GM12878 (cell line): ENCODE measurements at regions not wholly inside any gene's neighbourhood (a gene's known extent, or its start where the extent isn't known, plus 50 kb on each side); places are given as distances from the start of the nearest gene placed in this dataset.

ENCODE experiments used
- ATAC-seq: fragments of 200-7000 bp; cut with Tn5 transposase; 3 replicates; pipeline ENCODE4 v1.9.1; 2020; ENCODE audit warnings: mild to moderate bottlenecking, moderate library complexity
- BruUV-seq: library from RNA; stranded (reverse); fragments of 400-500 nt; replicated peaks from 2 replicates; lab custom pipeline; 2021; lab: Mats Ljungman, UMichigan
- CTCF ChIA-PET: fragments of 300-600 bp; sonication (Branson Sonifier 250); formaldehyde crosslinking; extraction: SDS; loops from one replicate; lab custom pipeline; 2021; ENCODE audit warnings: inconsistent platforms; lab: Yijun Ruan, JAX
- POLR2A ChIA-PET: fragments of 350-600 bp; formaldehyde crosslinking; extraction: SDS; loops from one replicate; lab custom pipeline; 2021; ENCODE audit warnings: inconsistent platforms; lab: Charles Lee
- RAD21 ChIA-PET: fragments of 300-600 bp; sonication (Branson Sonifier 250); formaldehyde crosslinking; loops from one replicate; lab custom pipeline; 2023; ENCODE audit warnings: antibody characterized with exemption; ENCODE audit not compliant: unreplicated experiment; lab: Charles Lee
- SMC1A ChIA-PET: fragments of 300-600 bp; sonication (Branson Sonifier 250); formaldehyde crosslinking; loops from one replicate; lab custom pipeline; 2023; ENCODE audit not compliant: unreplicated experiment, uncharacterized antibody; lab: Charles Lee
- DNase-seq: peaks from one replicate; pipeline ENCODE4 v3.0.0-alpha.2; 2011; ENCODE audit warnings: low read depth, low spot score
- FAIRE-seq: peaks from 3 replicates; lab custom pipeline; 2011; peaks lifted over from hg19 to GRCh38; lab: Jason Lieb, UNC
- H2AFZ ChIP-seq: 2 replicates; pipeline ENCODE4 v1.6.0; 2011; ENCODE audit warnings: low read depth, low read length, control low read depth; ENCODE audit not compliant: control insufficient read depth
- H3K27ac ChIP-seq: 2 replicates; pipeline ENCODE4 v1.5.1; 2011; ENCODE audit warnings: control low read depth; ENCODE audit not compliant: control insufficient read depth, insufficient read depth
- H3K27me3 ChIP-seq, 2 experiments: replicated peaks in 1 of 2; 2 replicates each; pipeline versions ENCODE4 v1.6.0 to v1.6.1; 2011; ENCODE audit warnings: low read length in 1 of 2; ENCODE audit not compliant: control insufficient read depth in 2 of 2, insufficient read depth in 2 of 2
- H3K36me3 ChIP-seq, 2 experiments: 2 replicates each; pipeline ENCODE4 v1.5.1; 2011; ENCODE audit warnings: low read length in 1 of 2; ENCODE audit not compliant: control insufficient read depth in 2 of 2, insufficient read depth in 2 of 2
- H3K4me1 ChIP-seq: 2 replicates; pipeline ENCODE4 v1.6.1; 2011; ENCODE audit warnings: mild to moderate bottlenecking, low read length, moderate library complexity, mixed read lengths; ENCODE audit not compliant: control insufficient read depth, insufficient read depth
- H3K4me2 ChIP-seq: 2 replicates; pipeline ENCODE4 v1.6.0; 2011; ENCODE audit warnings: control low read depth; ENCODE audit not compliant: control insufficient read depth, insufficient read depth
- H3K4me3 ChIP-seq: fragments of 200-600 bp; sonication (generic); 2 replicates; pipeline ENCODE4 v1.5.1; 2016
- H3K79me2 ChIP-seq: 2 replicates; pipeline ENCODE4 v1.6.0; 2011; ENCODE audit warnings: low read length; ENCODE audit not compliant: control insufficient read depth, insufficient read depth
- H3K9ac ChIP-seq: 2 replicates; pipeline ENCODE4 v1.8.0; 2011; ENCODE audit warnings: low read length, control low read depth, mixed read lengths; ENCODE audit not compliant: control insufficient read depth, insufficient read depth
- H3K9me3 ChIP-seq: replicated peaks from 3 replicates; pipeline ENCODE4 v1.5.1; 2011; ENCODE audit warnings: mild to moderate bottlenecking, low read length; ENCODE audit not compliant: control insufficient read depth, insufficient read depth
- H4K20me1 ChIP-seq: 2 replicates; pipeline ENCODE4 v1.6.0; 2011; ENCODE audit not compliant: control insufficient read depth, insufficient read depth
- FOS ChIP-seq: IDR thresholded peaks from 3 replicates; pipeline ENCODE4 v1.6.1; 2011; ENCODE audit warnings: borderline replicate concordance; ENCODE audit not compliant: insufficient read length; ENCODE audit errors: extremely low read depth
- FOXK2 ChIP-seq: fragments of 450-650 bp; IDR thresholded peaks from 2 replicates; pipeline ENCODE4 v1.6.1; 2017; ENCODE audit warnings: mild to moderate bottlenecking, moderate library complexity
- IKZF1 ChIP-seq: fragments of 450-650 bp; conservative IDR thresholded peaks from 2 replicates; pipeline ENCODE4 v1.6.1; 2017; ENCODE audit warnings: antibody characterized with exemption, mild to moderate bottlenecking
- KDM1A ChIP-seq: fragments of 200-600 bp; sonication (generic); IDR thresholded peaks from 2 replicates; pipeline ENCODE4 v1.6.1; 2016; ENCODE audit warnings: borderline replicate concordance
- KLF5 ChIP-seq: fragments of 450-650 bp; IDR thresholded peaks from 2 replicates; pipeline ENCODE4 v1.6.1; 2014; ENCODE audit warnings: mild to moderate bottlenecking; ENCODE audit not compliant: partially characterized antibody
- POLR2AphosphoS2 ChIP-seq: IDR thresholded peaks from 2 replicates; pipeline ENCODE4 v1.6.1; 2011; ENCODE audit warnings: low read depth, mild to moderate bottlenecking, low read length, improper control_type of control experiment, moderate library complexity
- YBX1 ChIP-seq: fragments of 450-650 bp; IDR thresholded peaks from 2 replicates; pipeline ENCODE4 v1.6.1; 2016; ENCODE audit warnings: antibody characterized with exemption
- WGBS: methylation state at CpG from one replicate; pipeline ENCODE4 v1.1.6; 2016; ENCODE audit warnings: low lambda C conversion rate; ENCODE audit not compliant: insufficient replicate concordance, insufficient coverage; ENCODE audit errors: missing lambda C conversion rate; 5-methylcytosine and 5-hydroxymethylcytosine counted together
- in situ Hi-C: fragments of 300-500 bp; cut with MboI; formaldehyde crosslinking; loops from 9 replicates; pipeline ENCODE4 v1.14.3; 2018; ENCODE audit warnings: mixed read lengths
- intact Hi-C: fragments of 100-400 bp; cut with micrococcal nuclease; formaldehyde crosslinking; loops from one replicate; pipeline ENCODE4 v1.14.2; 2022; ENCODE audit not compliant: unreplicated experiment
- TF ChIP-seq, protein P1 (sequence below): IDR thresholded peaks from 2 replicates; pipeline ENCODE4 v1.6.1; 2012; ENCODE audit warnings: low read depth, low read length, improper control_type of control experiment
- TF ChIP-seq, protein P2 (sequence below): fragments of 450-650 bp; IDR thresholded peaks from 2 replicates; pipeline ENCODE4 v1.6.1; 2018; ENCODE audit warnings: mild to moderate bottlenecking, low read depth, moderate library complexity; ENCODE audit not compliant: partially characterized antibody
- TF ChIP-seq, protein P3 (sequence below): fragments of 450-650 bp; IDR thresholded peaks from 2 replicates; pipeline ENCODE4 v1.6.1; 2017; ENCODE audit warnings: low read depth, mild to moderate bottlenecking, moderate library complexity

DNA sequence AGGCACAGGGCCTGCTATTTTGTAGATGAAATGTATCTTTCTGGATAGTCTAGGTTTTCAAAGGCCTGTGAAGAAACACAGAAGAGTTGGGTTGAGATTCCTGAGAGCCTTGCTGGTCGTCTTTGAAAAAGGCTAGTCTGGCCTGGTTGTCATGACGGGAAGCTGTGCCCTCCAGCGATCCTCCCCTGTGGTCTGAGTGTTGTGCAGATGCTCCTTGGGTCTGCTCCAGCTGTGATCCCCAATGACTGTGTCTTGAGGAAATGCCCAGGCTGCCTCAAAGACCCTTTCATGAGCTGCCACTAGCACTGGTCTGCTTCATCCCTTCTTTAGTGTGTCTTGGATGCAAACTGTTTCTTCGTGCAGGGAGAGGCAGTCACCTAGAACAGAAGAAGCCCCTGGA lies 111.0 kb upstream of the SYNPR start:
- H3K4me2 ChIP-seq = no peak overlapping the region
- ChIA-PET SMC1A (interaction anchor here (0.7 kb wide), 1 partner anchor 15 kb away, joined by 3 read pairs; no protein-coding TSS in a partner anchor), CTCF (no interaction called here)
- no peak overlapping the region for H3K4me3 ChIP-seq
- no peak for FAIRE-seq
- in situ Hi-C loops = no loop called here
- H2AFZ ChIP-seq = no peak overlapping the region
- BruUV-seq = no TSS peak
- H3K9ac ChIP-seq = no peak overlapping the region
- no peaks in the 10 kb centered on the region for H3K9me3 ChIP-seq
- H3K27ac ChIP-seq = no peak overlapping the region
- no peaks in the 10 kb centered on the region for H3K27me3 ChIP-seq
- intact Hi-C loops = no loop called here
- no peak for TF ChIP-seq POLR2AphosphoS2
- no peak for TF ChIP-seq YBX1
- TF ChIP-seq, protein P1, sequence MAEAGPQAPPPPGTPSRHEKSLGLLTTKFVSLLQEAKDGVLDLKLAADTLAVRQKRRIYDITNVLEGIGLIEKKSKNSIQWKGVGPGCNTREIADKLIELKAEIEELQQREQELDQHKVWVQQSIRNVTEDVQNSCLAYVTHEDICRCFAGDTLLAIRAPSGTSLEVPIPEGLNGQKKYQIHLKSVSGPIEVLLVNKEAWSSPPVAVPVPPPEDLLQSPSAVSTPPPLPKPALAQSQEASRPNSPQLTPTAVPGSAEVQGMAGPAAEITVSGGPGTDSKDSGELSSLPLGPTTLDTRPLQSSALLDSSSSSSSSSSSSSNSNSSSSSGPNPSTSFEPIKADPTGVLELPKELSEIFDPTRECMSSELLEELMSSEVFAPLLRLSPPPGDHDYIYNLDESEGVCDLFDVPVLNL = no peak
- TF ChIP-seq FOXK2 = no peak
- TF ChIP-seq, protein P2, sequence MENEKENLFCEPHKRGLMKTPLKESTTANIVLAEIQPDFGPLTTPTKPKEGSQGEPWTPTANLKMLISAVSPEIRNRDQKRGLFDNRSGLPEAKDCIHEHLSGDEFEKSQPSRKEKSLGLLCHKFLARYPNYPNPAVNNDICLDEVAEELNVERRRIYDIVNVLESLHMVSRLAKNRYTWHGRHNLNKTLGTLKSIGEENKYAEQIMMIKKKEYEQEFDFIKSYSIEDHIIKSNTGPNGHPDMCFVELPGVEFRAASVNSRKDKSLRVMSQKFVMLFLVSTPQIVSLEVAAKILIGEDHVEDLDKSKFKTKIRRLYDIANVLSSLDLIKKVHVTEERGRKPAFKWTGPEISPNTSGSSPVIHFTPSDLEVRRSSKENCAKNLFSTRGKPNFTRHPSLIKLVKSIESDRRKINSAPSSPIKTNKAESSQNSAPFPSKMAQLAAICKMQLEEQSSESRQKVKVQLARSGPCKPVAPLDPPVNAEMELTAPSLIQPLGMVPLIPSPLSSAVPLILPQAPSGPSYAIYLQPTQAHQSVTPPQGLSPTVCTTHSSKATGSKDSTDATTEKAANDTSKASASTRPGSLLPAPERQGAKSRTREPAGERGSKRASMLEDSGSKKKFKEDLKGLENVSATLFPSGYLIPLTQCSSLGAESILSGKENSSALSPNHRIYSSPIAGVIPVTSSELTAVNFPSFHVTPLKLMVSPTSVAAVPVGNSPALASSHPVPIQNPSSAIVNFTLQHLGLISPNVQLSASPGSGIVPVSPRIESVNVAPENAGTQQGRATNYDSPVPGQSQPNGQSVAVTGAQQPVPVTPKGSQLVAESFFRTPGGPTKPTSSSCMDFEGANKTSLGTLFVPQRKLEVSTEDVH = no peak
- no peak for TF ChIP-seq FOS
- TF ChIP-seq KLF5 = no peak
- TF ChIP-seq IKZF1 = no peak
- no peak for TF ChIP-seq KDM1A
- TF ChIP-seq, protein P3, sequence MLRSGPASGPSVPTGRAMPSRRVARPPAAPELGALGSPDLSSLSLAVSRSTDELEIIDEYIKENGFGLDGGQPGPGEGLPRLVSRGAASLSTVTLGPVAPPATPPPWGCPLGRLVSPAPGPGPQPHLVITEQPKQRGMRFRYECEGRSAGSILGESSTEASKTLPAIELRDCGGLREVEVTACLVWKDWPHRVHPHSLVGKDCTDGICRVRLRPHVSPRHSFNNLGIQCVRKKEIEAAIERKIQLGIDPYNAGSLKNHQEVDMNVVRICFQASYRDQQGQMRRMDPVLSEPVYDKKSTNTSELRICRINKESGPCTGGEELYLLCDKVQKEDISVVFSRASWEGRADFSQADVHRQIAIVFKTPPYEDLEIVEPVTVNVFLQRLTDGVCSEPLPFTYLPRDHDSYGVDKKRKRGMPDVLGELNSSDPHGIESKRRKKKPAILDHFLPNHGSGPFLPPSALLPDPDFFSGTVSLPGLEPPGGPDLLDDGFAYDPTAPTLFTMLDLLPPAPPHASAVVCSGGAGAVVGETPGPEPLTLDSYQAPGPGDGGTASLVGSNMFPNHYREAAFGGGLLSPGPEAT = no peak
- TF ChIP-seq, all 136 proteins: peak for 0
- ChIA-PET POLR2A (no interaction called here), RAD21 (no interaction called here)
- H3K79me2 ChIP-seq = no peaks in the 10 kb centered on the region
- no peak for ATAC-seq
- WGBS = 6% methylated on average over 4 of the region's 4 CpGs
- no peaks in the 10 kb centered on the region for H3K36me3 ChIP-seq
- DNase-seq = no peak
- no peaks in the 10 kb centered on the region for H4K20me1 ChIP-seq
- H3K4me1 ChIP-seq = no peaks in the 10 kb centered on the region
